Upper lobe of left lung (tissue), 6 donors: ENCODE measurements at regions not wholly inside any gene's neighbourhood (a gene's known extent, or its start where the extent isn't known, plus 50 kb on each side); places are given as distances from the start of the nearest gene placed in this dataset.

ENCODE experiments used
- ATAC-seq, 2 donors: fragments of 200-7000 bp; cut with Tn5 transposase; one replicate each; pipeline ENCODE4 v1.9.1; 2022; ENCODE audit warnings: mild to moderate bottlenecking in 2 of 2, moderate library complexity in 2 of 2; ENCODE audit not compliant: low FRiP score in 2 of 2
- DNase-seq, 2 donors: peaks; one replicate each; pipeline ENCODE4 v3.0.0-alpha.2; 2019 to 2020
- H3K27ac ChIP-seq, 4 donors: fragments of 200-600 bp; sonication (generic); one replicate each; pipeline ENCODE4 v1.5.1; 2016 to 2019
- H3K27me3 ChIP-seq, 4 donors: fragments of 200-600 bp; sonication (generic); one replicate each; pipeline ENCODE4 v1.5.1; 2017 to 2019
- H3K36me3 ChIP-seq, 4 donors: fragments of 200-600 bp; sonication (generic); one replicate each; pipeline ENCODE4 v1.5.1; 2016 to 2019
- H3K4me1 ChIP-seq, 4 donors: fragments of 200-600 bp; sonication (generic); one replicate each; pipeline ENCODE4 v1.5.1; 2018 to 2019
- H3K4me3 ChIP-seq, 4 donors: fragments of 200-600 bp; sonication (generic); one replicate each; pipeline ENCODE4 v1.5.1; 2017 to 2019; ENCODE audit warnings: mild to moderate bottlenecking in 2 of 4, moderate library complexity in 1 of 4
- H3K9me3 ChIP-seq, 4 donors: fragments of 200-600 bp; sonication (generic); one replicate each; pipeline ENCODE4 v1.5.1; 2018 to 2019
- EP300 ChIP-seq, 4 donors: sonication (generic); formaldehyde crosslinking; IDR thresholded peaks; one replicate each; pipeline ENCODE4 v1.5.1; 2017; ENCODE audit warnings: antibody characterized with exemption in 4 of 4, control low read depth in 2 of 4
- POLR2A ChIP-seq, 4 donors: fragments of 450-650 bp; IDR thresholded peaks; one replicate each; pipeline ENCODE4 v1.5.1; 2016 to 2017; ENCODE audit warnings: antibody characterized with exemption in 4 of 4, mild to moderate bottlenecking in 2 of 4
- POLR2AphosphoS5 ChIP-seq, 2 donors: sonication (generic); formaldehyde crosslinking; IDR thresholded peaks; one replicate each; pipeline ENCODE4 v1.5.1; 2017; ENCODE audit warnings: antibody characterized with exemption in 2 of 2
- WGBS, 2 donors: methylation state at CpG; one replicate each; pipeline ENCODE4 v1.1.5; 2017 to 2018; 5-methylcytosine and 5-hydroxymethylcytosine counted together
- TF ChIP-seq, protein P1 (sequence below), 6 experiments: fragments of 450-650 bp in 4 of 6; fragments of 200-600 bp in 2 of 6; sonication (generic) in 2 of 6; IDR thresholded peaks; one replicate each; pipeline ENCODE4 v1.5.1; 2016 to 2019; ENCODE audit warnings: antibody characterized with exemption in 6 of 6
- donor health status: DM: no; HTN: no; CAD: no; lungs with moderate emphysema.
- donor health status: DM: no; HTN: yes; CAD: no; lungs with severe emphysema.

DNA sequence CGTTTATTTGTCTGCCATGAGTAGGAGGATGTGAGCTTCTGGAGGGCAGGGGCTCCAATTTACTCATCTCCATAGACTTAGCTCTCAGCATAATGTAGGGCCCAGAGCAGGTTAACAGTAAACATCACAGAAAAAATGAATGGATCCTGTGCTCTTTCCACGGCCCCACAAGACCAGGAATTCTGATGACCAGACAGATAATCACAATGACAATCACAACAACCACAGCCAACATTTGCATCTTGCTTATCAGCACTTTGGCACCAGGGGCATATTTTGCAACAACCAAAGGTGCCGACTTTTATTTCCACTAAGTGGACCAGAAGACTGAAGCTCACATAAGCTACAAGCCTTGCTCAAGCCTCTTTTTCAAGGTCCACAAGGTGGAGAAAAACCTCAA is 68.9 kb upstream of the ANKRD34C start:
- Histone ChIP-seq H3K4me3 (no peak overlapping the region), H3K27me3 (peaks cover 0 to 5% (median 1%) of the 10 kb centered on the region in 4 donors), H3K36me3 (no peaks in the 10 kb centered on the region), H3K4me1 (no peaks in the 10 kb centered on the region), H3K27ac (no peak overlapping the region), H3K9me3 (peaks cover 0 to 9% (median 0%) of the 10 kb centered on the region in 4 donors)
- no peak for DNase-seq
- no peak for ATAC-seq
- 55 to 57% methylated on average over 3 of the region's 3 CpGs for WGBS, 2 donors
- TF ChIP-seq POLR2A (IDR thresholded peaks at IDR 0.05) (no peak), POLR2AphosphoS5 (IDR thresholded peaks at IDR 0.05) (no peak), EP300 (IDR thresholded peaks at IDR 0.05) (no peak)
- TF ChIP-seq, protein P1, sequence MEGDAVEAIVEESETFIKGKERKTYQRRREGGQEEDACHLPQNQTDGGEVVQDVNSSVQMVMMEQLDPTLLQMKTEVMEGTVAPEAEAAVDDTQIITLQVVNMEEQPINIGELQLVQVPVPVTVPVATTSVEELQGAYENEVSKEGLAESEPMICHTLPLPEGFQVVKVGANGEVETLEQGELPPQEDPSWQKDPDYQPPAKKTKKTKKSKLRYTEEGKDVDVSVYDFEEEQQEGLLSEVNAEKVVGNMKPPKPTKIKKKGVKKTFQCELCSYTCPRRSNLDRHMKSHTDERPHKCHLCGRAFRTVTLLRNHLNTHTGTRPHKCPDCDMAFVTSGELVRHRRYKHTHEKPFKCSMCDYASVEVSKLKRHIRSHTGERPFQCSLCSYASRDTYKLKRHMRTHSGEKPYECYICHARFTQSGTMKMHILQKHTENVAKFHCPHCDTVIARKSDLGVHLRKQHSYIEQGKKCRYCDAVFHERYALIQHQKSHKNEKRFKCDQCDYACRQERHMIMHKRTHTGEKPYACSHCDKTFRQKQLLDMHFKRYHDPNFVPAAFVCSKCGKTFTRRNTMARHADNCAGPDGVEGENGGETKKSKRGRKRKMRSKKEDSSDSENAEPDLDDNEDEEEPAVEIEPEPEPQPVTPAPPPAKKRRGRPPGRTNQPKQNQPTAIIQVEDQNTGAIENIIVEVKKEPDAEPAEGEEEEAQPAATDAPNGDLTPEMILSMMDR (IDR thresholded peaks at IDR 0.05), result no peak

DNA sequence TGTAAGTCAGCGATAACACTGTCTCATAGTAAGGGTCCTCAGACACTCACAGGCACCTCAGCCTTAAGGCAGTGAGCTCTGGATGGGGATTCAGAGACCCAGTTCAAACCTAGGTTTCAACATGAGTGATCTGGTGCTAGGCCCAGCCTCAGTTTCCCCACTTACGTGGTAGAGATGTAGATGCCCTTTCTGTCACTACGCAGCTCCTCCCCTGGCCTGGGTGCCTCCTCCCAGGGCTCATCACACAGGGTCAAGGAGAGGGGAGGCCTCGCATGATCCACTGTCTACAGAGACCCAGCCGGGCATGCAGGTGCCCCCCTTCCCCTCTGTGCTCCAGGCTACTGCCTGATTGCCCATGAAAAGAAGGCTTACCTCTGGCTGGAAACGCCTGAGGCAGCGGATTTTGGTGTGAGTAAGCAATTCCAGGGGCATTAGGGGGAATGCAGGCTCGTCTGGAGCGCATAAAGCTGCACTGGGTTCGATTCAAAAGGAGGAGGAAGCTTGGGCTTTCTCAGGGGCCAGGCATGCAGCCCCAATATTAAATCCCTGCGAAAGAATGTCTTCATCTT is 69.8 kb upstream of the ANKRD34C start:
- ATAC-seq, result no peak
- WGBS, 2 donors, result 73 to 80% methylated on average over 5 to 11 of the region's 11 CpGs
- TF ChIP-seq POLR2A (IDR thresholded peaks at IDR 0.05), result no peak
- TF ChIP-seq, protein P1 (IDR thresholded peaks at IDR 0.05), result no peak
- TF ChIP-seq POLR2AphosphoS5 (IDR thresholded peaks at IDR 0.05), result no peak
- no peak for TF ChIP-seq EP300 (IDR thresholded peaks at IDR 0.05)
- no peak overlapping the region for H3K27ac ChIP-seq
- DNase-seq, result no peak
- no peak overlapping the region for H3K4me3 ChIP-seq
- peaks cover 0 to 7% (median 0%) of the 10 kb centered on the region in 4 donors for H3K9me3 ChIP-seq
- H3K4me1 ChIP-seq, result no peaks in the 10 kb centered on the region
- peaks cover 0 to 5% (median 1%) of the 10 kb centered on the region in 4 donors for H3K27me3 ChIP-seq
- H3K36me3 ChIP-seq, result no peaks in the 10 kb centered on the region

DNA sequence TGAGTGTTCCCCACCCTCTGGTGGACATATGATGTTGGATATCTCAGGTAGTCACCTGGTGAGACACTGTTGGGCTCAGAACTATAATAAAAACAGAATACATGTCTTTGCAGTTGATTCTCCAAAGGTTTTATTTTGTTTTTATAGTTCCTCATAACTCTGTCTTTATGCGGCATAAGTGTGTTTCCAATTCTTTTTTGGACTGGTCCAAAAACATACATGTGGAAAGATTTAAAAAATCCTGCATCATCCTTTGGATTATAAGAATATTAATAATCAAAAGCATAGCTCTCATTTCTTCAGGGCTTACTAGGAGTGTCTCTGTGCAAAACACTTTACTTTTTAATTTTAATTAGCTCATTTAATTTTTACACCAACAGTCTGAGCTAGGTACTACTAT is 71.0 kb upstream of the ANKRD34C start:
- ATAC-seq (no peak), DNase-seq (no peak)
- WGBS, 2 donors, result 82 to 94% methylated on average over 1 of the region's 1 CpG
- Histone ChIP-seq H3K9me3 (no peaks in the 10 kb centered on the region), H3K27ac (no peak overlapping the region), H3K27me3 (peaks cover 0 to 5% (median 1%) of the 10 kb centered on the region in 4 donors), H3K4me1 (no peaks in the 10 kb centered on the region), H3K36me3 (no peaks in the 10 kb centered on the region), H3K4me3 (no peak overlapping the region)
- no peak for TF ChIP-seq POLR2A (IDR thresholded peaks at IDR 0.05)
- no peak for TF ChIP-seq POLR2AphosphoS5 (IDR thresholded peaks at IDR 0.05)
- TF ChIP-seq, protein P1 (IDR thresholded peaks at IDR 0.05), result no peak
- no peak for TF ChIP-seq EP300 (IDR thresholded peaks at IDR 0.05)

DNA sequence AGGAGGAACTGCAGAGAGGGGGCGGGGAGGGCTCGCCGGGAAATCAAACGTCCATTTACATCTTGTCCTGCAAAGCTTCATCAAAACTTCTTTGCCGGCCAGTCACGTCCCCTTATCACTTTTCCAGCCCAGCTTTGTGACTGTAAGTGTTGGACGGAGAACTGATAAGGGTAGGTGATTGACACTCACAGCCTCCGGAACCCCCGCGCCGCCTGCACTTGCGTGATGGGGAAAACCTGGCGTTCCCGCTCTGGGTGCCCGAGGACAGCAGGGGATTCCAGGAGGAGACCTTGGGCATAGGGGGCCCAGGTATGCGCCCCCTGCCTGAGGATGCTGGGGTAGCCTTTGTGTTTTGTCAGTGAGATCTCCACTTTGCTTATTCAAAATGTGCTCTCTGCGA is 72.8 kb upstream of the ANKRD34C start:
- Histone ChIP-seq H3K9me3 (no peaks in the 10 kb centered on the region), H3K36me3 (no peaks in the 10 kb centered on the region), H3K27me3 (peaks cover 0 to 5% (median 1%) of the 10 kb centered on the region in 4 donors), H3K27ac (no peak overlapping the region), H3K4me1 (no peaks in the 10 kb centered on the region), H3K4me3 (no peak overlapping the region)
- TF ChIP-seq EP300 (IDR thresholded peaks at IDR 0.05) (no peak), POLR2AphosphoS5 (IDR thresholded peaks at IDR 0.05) (no peak), POLR2A (IDR thresholded peaks at IDR 0.05) (no peak)
- TF ChIP-seq, protein P1 (IDR thresholded peaks at IDR 0.05), result no peak
- DNase-seq (peak in 1 of 2 donors; percentile 44), ATAC-seq (no peak)
- 3 to 4% methylated on average over 6 to 17 of the region's 17 CpGs for WGBS, 2 donors

DNA sequence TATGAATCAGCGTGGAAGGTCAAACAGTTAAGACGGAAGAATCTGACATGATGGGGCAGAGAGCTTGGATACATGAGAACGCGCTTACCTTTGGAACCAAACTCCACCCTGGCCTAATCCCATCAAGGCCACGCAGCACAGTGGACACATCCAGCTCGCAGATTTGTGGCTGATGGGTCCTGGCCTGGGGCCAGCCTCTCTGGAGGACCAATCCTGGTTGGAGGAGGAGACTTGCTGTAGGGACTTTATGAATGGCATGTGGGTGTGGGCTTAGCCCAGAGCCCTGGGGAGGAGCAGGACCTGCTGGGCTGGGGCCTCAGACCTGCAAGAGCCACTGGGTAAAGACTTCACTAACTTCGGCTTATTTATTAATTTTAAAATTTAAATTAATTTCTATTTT is 73.4 kb upstream of the ANKRD34C start:
- H3K9me3 ChIP-seq, result no peaks in the 10 kb centered on the region
- no peak overlapping the region for H3K27ac ChIP-seq
- no peaks in the 10 kb centered on the region for H3K36me3 ChIP-seq
- no peak for ATAC-seq
- peaks cover 0 to 5% (median 1%) of the 10 kb centered on the region in 4 donors for H3K27me3 ChIP-seq
- DNase-seq, result no peak
- 70 to 76% methylated on average over 7 of the region's 7 CpGs for WGBS, 2 donors
- H3K4me1 ChIP-seq, result no peaks in the 10 kb centered on the region
- H3K4me3 ChIP-seq, result no peak overlapping the region
- TF ChIP-seq, protein P1 (IDR thresholded peaks at IDR 0.05), result no peak
- TF ChIP-seq POLR2A (IDR thresholded peaks at IDR 0.05) (no peak), EP300 (IDR thresholded peaks at IDR 0.05) (no peak), POLR2AphosphoS5 (IDR thresholded peaks at IDR 0.05) (no peak)
